OCI-LY7 (cell line): ENCODE measurements at regions not wholly inside any gene's neighbourhood (a gene's known extent, or its start where the extent isn't known, plus 50 kb on each side); places are given as distances from the start of the nearest gene placed in this dataset.

ENCODE experiments used
- CTCF ChIP-seq: fragments of 200-600 bp; sonication (generic); conservative IDR thresholded peaks from 2 replicates; pipeline ENCODE4 v1.5.1; 2014; ENCODE audit warnings: mild to moderate bottlenecking, antibody characterized with exemption, low read length, moderate library complexity, mixed read lengths
- EZH2phosphoT487 ChIP-seq: fragments of 200-600 bp; sonication (generic); IDR thresholded peaks from 2 replicates; pipeline ENCODE4 v1.6.1; 2018; ENCODE audit warnings: low read depth, borderline replicate concordance, mild to moderate bottlenecking, mixed run types, antibody characterized with exemption, low read length, moderate library complexity, mixed read lengths

- TF ChIP-seq CTCF (no peak), EZH2phosphoT487 (no peak)
Observed at GRCh38 chr10:31136930-31137885, 105.5 kb upstream of the ZNF438 start.
